Vagina (tissue), 2 donors: ENCODE measurements at regions not wholly inside any gene's neighbourhood (a gene's known extent, or its start where the extent isn't known, plus 50 kb on each side); places are given as distances from the start of the nearest gene placed in this dataset.

Experiments used
- CTCF ChIP-seq, 3 experiments: fragments of 450-650 bp in 2 of 3; fragments of 200-600 bp in 1 of 3; sonication (generic) in 1 of 3; IDR thresholded peaks; one replicate each; pipeline ENCODE4 v1.5.1; 2017 to 2019; ENCODE audit warnings: antibody characterized with exemption in 3 of 3, mild to moderate bottlenecking in 2 of 3, moderate library complexity in 2 of 3
- POLR2A ChIP-seq, 2 donors: fragments of 450-650 bp; IDR thresholded peaks; one replicate each; pipeline ENCODE4 v1.6.1; 2017; ENCODE audit warnings: antibody characterized with exemption in 2 of 2, mild to moderate bottlenecking in 2 of 2, moderate library complexity in 2 of 2
- POLR2AphosphoS5 ChIP-seq, 2 donors: sonication (generic); formaldehyde crosslinking; IDR thresholded peaks; one replicate each; pipeline ENCODE4 v1.9.0; 2017; ENCODE audit warnings: antibody characterized with exemption in 2 of 2, mild to moderate bottlenecking in 2 of 2, low read depth in 1 of 2; ENCODE audit not compliant: insufficient read depth in 1 of 2

GRCh38 chr1:115465802-115466363, 127.8 kb upstream of the NGF start:
- TF ChIP-seq CTCF (IDR thresholded peaks at IDR 0.05) = no peak
- TF ChIP-seq POLR2A (IDR thresholded peaks at IDR 0.05) = no peak
- no peak for TF ChIP-seq POLR2AphosphoS5 (IDR thresholded peaks at IDR 0.05; ENCODE audit: insufficient read depth in 1 of 2, low read depth in 1 of 2)
